Adrenal gland (tissue), 9 donors: ENCODE measurements at regions not wholly inside any gene's neighbourhood (a gene's known extent, or its start where the extent isn't known, plus 50 kb on each side); places are given as distances from the start of the nearest gene placed in this dataset.
"Not testable (repeated sequence)": the region's sequence is repeated elsewhere in the genome, so short reads cannot be mapped to it uniquely, and the experiment has no call there.

Experiments
- DNase-seq, 7 donors: peaks; one replicate each; pipeline ENCODE4 v3.0.0-alpha.2; 2019 to 2020
- H3K27ac ChIP-seq, 5 donors: fragments of 200-600 bp; sonication (generic) in 4 of 5; 1 replicate in 3 of 5; 2 replicates in 2 of 5; pipeline versions ENCODE4 v1.5.1 to v1.8.0; 2016 to 2020; ENCODE audit warnings: mild to moderate bottlenecking in 1 of 5
- H3K27me3 ChIP-seq: fragments of 200-600 bp; 2 replicates; pipeline ENCODE4 v1.8.0; 2021
- H3K36me3 ChIP-seq, 2 donors: fragments of 200-600 bp; replicated peaks in 1 of 2; 1 replicate in 1 of 2; 2 replicates in 1 of 2; pipeline versions ENCODE4 v1.5.1 to v1.8.0; 2018 to 2022
- H3K4me1 ChIP-seq, 2 donors: fragments of 200-600 bp; replicated peaks in 1 of 2; 1 replicate in 1 of 2; 2 replicates in 1 of 2; pipeline versions ENCODE4 v1.5.1 to v1.8.0; 2018 to 2021
- H3K4me3 ChIP-seq, 4 donors: fragments of 200-600 bp; sonication (generic) in 3 of 4; one replicate each; pipeline ENCODE4 v1.5.1; 2016 to 2018
- H3K9me3 ChIP-seq, 3 donors: fragments of 200-600 bp; sonication (generic) in 1 of 3; replicated peaks in 1 of 3; 1 replicate in 2 of 3; 2 replicates in 1 of 3; pipeline versions ENCODE4 v1.5.1 to v1.8.0; 2016 to 2021
- POLR2A ChIP-seq, 2 donors: fragments of 450-650 bp; IDR thresholded peaks; one replicate each; pipeline ENCODE4 v1.6.1; 2017; ENCODE audit warnings: antibody characterized with exemption in 2 of 2, mild to moderate bottlenecking in 2 of 2, moderate library complexity in 1 of 2
- WGBS, 4 donors: extraction: QIAGEN DNeasy Blood & Tissue Kit in 2 of 4; methylation state at CpG; one replicate each; pipeline versions ENCODE4 v1.1.5 to v1.1.7; 2013 to 2017; 5-methylcytosine and 5-hydroxymethylcytosine counted together
- intact Hi-C, 2 donors: fragments of 100-400 bp; cut with DNase I; formaldehyde crosslinking; loops; one replicate each; pipeline versions ENCODE4 v1.14.1 to v1.15.0; 2022 to 2023
- TF ChIP-seq, protein P1 (sequence below), 6 experiments: fragments of 450-650 bp in 4 of 6; fragments of 200-600 bp in 2 of 6; sonication (generic) in 1 of 6; IDR thresholded peaks; 1 replicate in 5 of 6; 2 replicates in 1 of 6; pipeline versions ENCODE4 v1.5.1 to v1.8.0; 2016 to 2021; ENCODE audit warnings: antibody characterized with exemption in 6 of 6, mild to moderate bottlenecking in 2 of 6, moderate library complexity in 1 of 6
- donor health status: healthy with polysubstance abuse.
- donor health status: Bipolar disorder and iron deficiency.
- donor health status: DM: yes; HTN: yes; CAD: no.
- donor health status: DM: no; HTN: no; CAD: no.
- donor health status: DM: no; HTN: no; CAD: no.

DNA sequence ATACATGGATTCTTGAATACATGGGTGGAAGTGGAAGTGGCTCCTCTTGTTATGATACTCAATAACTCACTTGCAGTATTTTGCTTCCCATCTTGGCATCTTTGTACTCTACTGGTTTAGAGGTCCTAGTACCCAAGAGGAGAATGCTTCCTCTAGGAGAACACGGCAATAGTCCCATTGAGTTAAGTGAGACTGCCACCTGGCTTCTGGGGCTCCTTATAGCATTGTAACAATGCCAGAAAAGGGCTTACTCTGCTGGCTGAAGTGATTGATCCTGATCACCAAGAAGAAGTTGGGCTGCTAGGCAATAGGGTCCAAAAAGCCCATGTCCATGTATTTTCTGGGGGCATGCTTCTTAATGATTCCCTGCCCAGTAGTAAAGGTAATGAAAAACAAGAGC is 627.6 kb upstream of the SGCD start:
- H3K27ac ChIP-seq: no peak overlapping the region
- no peak overlapping the region for H3K4me3 ChIP-seq
- WGBS, 4 donors: 45 to 60% (median 55%) methylated on average over 1 of the region's 1 CpG
- no peaks in the 10 kb centered on the region for H3K27me3 ChIP-seq
- no peaks in the 10 kb centered on the region for H3K4me1 ChIP-seq
- H3K36me3 ChIP-seq: no peaks in the 10 kb centered on the region
- H3K9me3 ChIP-seq: no peaks in the 10 kb centered on the region
- intact Hi-C loops: no loop called here
- no peak for TF ChIP-seq POLR2A (IDR thresholded peaks at IDR 0.05)
- DNase-seq: no peak

DNA sequence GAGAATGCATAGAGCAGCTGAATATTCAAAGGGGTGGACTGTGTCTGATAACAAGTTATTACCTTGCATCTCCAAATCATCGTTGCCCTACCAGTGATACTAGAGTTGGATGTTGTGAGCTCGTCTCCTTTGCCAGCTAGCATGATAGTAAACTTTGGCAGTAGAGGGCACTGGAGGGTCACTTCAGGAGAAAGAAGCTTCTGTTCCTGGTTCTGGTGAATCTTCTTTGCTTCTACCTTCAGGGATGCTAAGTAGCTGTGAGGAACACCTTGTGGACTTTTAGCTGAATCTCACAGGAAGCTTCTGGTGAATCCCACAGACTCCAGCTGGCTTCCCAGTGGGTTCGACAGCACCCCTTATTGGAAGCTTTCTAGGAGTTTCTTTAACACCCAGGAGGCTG is 626.6 kb upstream of the SGCD start:
- 44 to 54% (median 46%) methylated on average over 3 of the region's 3 CpGs for WGBS, 4 donors

DNA sequence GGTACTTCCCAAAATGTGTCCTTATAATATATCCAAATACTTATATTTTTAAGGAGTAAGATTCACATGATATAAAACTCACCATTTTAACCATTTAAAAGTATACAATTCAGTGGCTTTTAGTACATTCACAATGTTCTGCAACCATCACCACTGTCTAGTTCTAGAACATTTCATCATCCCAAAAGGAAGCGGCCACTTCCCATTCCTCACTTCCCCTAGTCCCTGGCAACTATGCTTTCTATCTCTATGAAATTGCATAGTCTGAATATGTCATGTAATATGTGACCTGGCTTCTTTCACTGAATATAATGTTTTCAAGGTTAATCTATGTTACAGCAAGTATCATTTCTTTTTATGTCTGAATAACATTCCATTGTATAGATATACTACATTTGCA is 615.1 kb upstream of the SGCD start:
- TF ChIP-seq, protein P1, sequence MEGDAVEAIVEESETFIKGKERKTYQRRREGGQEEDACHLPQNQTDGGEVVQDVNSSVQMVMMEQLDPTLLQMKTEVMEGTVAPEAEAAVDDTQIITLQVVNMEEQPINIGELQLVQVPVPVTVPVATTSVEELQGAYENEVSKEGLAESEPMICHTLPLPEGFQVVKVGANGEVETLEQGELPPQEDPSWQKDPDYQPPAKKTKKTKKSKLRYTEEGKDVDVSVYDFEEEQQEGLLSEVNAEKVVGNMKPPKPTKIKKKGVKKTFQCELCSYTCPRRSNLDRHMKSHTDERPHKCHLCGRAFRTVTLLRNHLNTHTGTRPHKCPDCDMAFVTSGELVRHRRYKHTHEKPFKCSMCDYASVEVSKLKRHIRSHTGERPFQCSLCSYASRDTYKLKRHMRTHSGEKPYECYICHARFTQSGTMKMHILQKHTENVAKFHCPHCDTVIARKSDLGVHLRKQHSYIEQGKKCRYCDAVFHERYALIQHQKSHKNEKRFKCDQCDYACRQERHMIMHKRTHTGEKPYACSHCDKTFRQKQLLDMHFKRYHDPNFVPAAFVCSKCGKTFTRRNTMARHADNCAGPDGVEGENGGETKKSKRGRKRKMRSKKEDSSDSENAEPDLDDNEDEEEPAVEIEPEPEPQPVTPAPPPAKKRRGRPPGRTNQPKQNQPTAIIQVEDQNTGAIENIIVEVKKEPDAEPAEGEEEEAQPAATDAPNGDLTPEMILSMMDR (IDR thresholded peaks at IDR 0.05): no peak
- no peak for TF ChIP-seq POLR2A (IDR thresholded peaks at IDR 0.05)
- WGBS, 4 donors: 73 to 81% (median 77%) methylated on average over 1 of the region's 1 CpG
- Histone ChIP-seq H3K36me3 (no peaks in the 10 kb centered on the region), H3K9me3 (no peaks in the 10 kb centered on the region), H3K4me3 (no peak overlapping the region), H3K27ac (no peak overlapping the region), H3K4me1 (no peaks in the 10 kb centered on the region), H3K27me3 (no peaks in the 10 kb centered on the region)
- intact Hi-C loops: no loop called here
- DNase-seq: no peak

More for the DNA sequence above, 626.6 kb upstream of the SGCD start:
- DNase-seq: no peak
- Histone ChIP-seq H3K4me3 (no peak overlapping the region), H3K27me3 (no peaks in the 10 kb centered on the region), H3K27ac (no peak overlapping the region), H3K36me3 (no peaks in the 10 kb centered on the region), H3K9me3 (no peaks in the 10 kb centered on the region), H3K4me1 (no peaks in the 10 kb centered on the region)
- intact Hi-C loops: no loop called here
- TF ChIP-seq POLR2A (IDR thresholded peaks at IDR 0.05): no peak
- TF ChIP-seq, protein P1 (IDR thresholded peaks at IDR 0.05): no peak

DNA sequence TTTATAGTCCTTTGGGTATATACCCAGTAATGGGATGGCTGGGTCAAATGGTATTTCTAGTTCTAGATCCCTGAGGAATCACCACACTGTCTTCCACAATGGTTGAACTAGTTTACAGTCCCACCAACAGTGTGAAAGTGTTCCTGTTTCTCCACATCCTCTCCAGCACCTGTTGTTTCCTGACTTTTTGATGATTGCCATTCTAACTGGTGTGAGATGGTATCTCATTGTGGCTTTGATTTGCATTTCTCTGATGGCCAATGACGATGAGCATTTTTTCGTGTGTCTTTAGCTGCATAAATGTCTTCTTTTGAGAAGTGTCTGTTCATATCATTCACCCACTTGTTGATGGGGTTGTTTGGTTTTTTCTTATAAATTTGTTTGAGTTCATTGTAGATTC is 612.5 kb upstream of the SGCD start:
- H3K4me3 ChIP-seq, H3K9me3 ChIP-seq, H3K36me3 ChIP-seq, H3K27ac ChIP-seq, H3K4me1 ChIP-seq, H3K27me3 ChIP-seq, DNase-seq, intact Hi-C loops: not testable (repeated sequence)
- WGBS, 4 donors: 43 to 77% (median 54%) methylated on average over 2 of the region's 2 CpGs

DNA sequence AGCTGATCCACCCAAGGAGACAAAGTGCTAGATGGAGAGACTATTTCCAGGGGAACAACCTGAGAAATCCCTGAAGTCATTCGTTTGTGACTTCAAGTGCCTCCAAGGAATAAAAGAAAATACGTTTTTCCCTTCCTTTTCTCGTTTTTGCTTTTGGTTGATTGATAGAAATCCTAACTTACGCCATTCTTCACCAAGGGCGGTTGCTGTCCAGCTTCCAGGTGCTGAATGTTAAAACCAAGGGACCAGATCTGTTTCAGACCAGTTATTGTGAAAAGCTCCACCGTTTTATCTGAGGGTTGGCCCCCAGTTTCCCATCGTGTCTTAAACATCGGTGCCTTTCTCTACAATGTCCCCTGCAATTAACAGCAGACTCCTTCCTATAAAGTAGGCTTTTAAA is 600.7 kb upstream of the SGCD start:
- Histone ChIP-seq H3K4me3 (no peak overlapping the region), H3K4me1 (no peaks in the 10 kb centered on the region), H3K27me3 (peaks cover 28% of the 10 kb centered on the region), H3K36me3 (no peaks in the 10 kb centered on the region), H3K9me3 (no peaks in the 10 kb centered on the region), H3K27ac (no peak overlapping the region)
- TF ChIP-seq, protein P1 (IDR thresholded peaks at IDR 0.05): no peak
- no peak for TF ChIP-seq POLR2A (IDR thresholded peaks at IDR 0.05)
- intact Hi-C loops: no loop called here
- peak in 3 of 7 donors; percentile 5 to 14 (median 9) for DNase-seq
- 7 to 11% (median 9%) methylated on average over 8 of the region's 8 CpGs for WGBS, 4 donors
